NCI-H1417 treated with DMSO at 0.1 percent for 48 hours (cell line): ENCODE measurements at regions not wholly inside any gene's neighbourhood (a gene's known extent, or its start where the extent isn't known, plus 50 kb on each side); places are given as distances from the start of the nearest gene placed in this dataset.

Source experiments
- DNase-seq: peaks from one replicate; lab custom pipeline; 2025; lab: John Stamatoyannopoulos, UW

GRCh38 chr11:127733552-127733951, 733.0 kb upstream of the KIRREL3 start:
- peak; percentile 19 for DNase-seq

DNA sequence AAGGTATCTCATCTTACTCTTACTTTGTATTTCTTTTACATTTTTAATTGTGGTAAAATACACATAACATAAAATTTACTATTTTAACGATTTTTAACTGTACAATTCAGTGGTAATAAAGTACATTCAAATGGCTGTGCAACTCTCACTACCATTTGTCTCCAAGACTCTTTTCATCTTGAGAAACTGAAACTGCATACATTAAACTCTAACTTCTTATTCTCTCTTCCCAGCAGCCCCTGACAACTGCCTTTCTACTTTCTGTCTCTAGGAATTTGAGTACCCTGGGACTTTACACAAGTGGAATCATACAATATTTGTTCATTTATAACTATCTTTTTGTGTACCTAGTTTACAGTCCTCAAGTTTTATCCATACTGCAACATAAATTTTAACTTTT, 725.8 kb upstream of the KIRREL3 start:
- DNase-seq = no peak

DNA sequence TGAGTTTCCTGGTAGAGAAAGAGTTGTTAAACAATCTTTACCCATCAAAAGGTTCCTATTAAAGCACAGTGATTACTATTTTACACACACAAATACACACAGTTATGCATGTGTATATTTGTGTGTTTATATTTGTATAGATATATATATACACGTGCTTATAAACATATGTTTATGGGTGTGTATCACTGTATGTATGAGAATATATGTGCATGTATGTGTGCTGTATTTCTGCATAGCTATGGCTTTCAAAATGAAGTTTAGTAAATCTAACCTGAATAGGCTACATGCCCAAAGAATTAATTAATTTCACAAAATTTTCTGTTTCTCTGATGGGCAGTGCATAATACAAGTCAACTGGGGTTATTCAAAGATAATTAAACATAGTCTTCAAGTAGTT, 723.1 kb upstream of the KIRREL3 start:
- DNase-seq = no peak

DNA sequence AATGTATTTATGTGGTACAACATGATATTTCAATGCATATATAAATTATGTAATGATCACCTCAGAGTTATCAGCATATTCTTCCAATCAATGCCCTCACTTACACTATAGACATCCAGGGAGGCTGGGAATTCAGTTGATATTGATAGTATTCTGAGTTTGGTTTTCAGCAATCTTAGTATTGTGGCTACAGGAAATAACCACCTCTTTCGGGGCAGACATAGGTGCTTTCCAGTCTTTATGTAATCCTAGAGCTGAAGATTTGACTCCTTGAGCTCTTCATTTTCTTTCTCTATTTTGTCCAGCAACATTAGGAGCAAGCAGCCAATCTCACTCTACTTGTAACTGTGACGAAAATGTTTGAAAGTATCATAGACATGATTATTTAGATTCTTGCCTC, 712.7 kb upstream of the KIRREL3 start:
- no peak for DNase-seq

DNA sequence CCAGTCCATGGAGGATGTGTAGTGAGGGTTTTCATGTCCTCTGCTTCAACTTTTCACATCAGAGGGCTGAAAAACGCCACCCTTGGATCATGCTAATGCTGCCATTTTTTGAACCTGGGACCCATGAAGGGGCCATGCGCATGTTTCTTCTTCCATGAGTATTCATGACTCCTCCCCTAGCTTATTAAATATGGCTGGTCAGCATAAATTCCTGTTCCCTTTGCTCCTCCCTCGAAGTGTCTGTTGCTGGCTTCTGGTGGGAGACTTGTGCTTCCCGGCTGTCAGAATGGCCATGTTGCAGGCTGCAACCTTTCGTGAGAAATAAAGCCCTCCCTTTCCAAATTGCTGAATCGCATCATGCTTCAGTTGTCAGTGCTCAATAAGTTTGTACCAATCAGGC, 711.2 kb upstream of the KIRREL3 start:
- no peak for DNase-seq

GRCh38 chr11:127710831-127711230, 710.3 kb upstream of the KIRREL3 start:
- DNase-seq = no peak

GRCh38 chr11:127709960-127710359, 709.4 kb upstream of the KIRREL3 start:
- DNase-seq = no peak

DNA sequence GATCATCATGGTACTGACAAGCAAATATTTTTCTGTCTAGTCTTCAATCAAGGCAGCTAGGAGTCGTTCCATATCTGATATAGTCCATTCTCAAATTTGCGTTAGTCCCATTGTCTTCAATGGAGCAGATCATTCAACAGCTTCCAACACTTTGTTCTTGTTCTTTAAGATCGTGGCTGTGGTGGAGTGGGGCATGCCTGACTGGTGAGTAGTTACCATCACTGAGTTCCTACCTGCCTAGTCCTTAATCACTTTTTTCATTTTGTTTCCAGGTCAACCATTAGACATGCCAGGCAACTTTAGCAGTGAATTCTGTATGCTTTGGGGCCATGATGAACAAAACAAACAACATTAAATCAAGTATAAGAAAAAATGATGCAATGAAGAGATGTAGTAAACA, 693.1 kb upstream of the KIRREL3 start:
- no peak for DNase-seq

GRCh38 chr11:127683321-127683720, 682.8 kb upstream of the KIRREL3 start:
- no peak for DNase-seq

- no peak for DNase-seq
These were observed 679.4 kb upstream of the KIRREL3 start for GRCh38 chr11:127679816-127680545.

- no peak for DNase-seq
These were observed 678.1 kb upstream of the KIRREL3 start for GRCh38 chr11:127678631-127679030.

DNA sequence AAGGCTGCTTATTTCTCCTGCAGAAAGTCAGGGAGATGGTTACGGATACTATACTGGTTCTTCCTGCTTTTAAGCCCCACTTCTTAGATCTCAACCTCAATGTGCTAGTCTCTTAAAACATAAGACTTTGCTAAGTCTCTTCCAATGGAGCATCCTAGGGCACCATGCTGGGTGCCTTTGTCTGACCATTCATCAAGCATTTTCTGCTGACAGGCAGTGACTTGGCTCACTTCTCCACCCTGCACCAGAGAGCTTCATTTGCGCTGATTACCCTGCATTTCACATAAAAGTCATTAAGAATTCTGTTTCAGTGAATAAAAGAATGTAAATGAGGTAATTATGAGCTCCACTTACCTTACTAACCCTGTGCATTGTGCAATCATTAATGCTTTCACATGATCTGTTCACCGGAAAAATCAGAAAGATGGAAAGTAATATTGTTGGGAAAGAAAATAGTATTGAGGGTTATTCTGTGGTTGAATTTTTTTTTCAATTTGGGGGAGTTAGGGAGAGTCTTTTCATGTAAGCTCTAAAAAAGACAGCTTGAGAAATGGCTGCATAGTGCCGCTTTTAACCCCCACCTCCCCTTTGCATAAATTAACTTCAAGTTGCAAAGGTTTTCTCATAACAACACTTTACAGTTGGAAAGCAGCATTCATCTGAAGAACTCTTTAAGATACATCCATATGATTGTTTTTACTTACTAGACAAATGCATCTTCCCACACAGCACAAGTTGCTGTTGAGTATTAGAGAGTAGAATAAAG, 677.3 kb upstream of the KIRREL3 start:
- DNase-seq = no peak

- no peak for DNase-seq
These were observed 675.0 kb upstream of the KIRREL3 start for GRCh38 chr11:127675581-127675980.

DNA sequence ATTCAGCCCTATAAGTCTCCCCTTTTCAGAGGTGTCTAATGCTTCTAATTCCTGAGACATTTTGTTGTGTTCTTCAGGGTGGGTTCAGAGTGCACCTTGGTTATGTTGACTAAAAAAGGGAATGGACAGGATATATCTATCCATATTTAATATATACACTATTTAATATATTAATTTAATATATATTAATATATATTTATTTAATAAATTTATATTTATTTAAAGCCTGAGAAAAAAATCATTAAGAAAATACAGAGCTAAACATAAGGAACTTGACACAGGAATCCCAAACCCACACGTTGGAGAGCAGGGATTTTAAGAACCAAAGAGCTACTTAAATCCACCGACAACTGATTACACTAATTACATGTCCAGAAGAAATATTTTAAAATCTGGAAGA, 674.2 kb upstream of the KIRREL3 start:
- DNase-seq = no peak

- DNase-seq = no peak
These were observed 670.0 kb upstream of the KIRREL3 start for GRCh38 chr11:127670374-127671119.

DNA sequence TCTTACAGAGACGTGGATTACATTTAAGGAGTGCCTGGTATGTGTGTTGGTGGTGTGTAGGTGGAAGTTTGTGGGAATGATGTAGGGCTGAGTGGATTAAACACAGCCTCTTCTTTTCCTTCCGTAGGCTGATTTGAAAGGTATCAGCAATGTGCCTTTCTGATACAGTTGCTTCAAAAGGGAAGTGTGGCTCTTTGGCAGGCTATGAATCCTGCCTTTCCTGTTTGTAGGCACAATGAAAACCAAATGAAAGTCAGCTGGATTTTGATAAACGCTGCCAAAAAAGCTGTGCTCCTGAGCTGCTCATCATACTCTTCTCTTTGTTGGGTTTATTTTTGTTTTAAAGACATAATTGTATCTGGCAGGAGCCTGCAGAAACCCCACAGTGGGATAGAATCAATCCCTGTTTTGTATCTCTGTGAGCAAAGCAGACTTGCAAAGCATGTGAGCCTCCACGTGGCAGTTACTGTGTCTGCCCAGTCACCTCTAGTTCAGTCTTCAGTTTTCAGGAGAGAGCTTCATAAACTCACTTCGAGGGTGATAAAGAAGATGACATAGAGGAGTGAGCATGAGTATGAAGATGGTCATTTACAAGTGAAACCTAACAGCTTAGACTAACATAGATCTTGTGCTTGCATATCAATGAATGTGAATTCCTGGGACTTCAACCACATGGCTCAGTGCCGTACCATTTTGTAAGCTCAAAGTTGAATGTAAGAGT, 655.7 kb upstream of the KIRREL3 start:
- DNase-seq = no peak

DNA sequence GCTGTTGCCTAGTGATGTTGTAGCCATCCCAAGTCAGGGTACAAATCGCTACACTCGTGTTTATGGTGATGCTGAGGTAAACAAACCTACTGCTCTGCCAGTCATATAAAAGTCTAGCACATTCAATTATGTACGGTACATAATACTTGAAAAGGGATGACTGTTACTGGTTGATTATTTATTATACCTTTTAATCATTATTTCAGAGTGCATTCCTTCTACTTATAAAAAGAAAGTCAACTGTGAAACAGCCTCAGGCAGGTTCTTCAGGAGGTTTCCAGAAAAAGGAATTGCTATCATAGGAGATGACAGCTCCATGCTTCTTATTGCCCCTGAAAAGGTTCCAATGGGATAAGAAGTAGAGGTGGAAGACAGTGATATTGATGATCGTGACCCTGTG, 652.5 kb upstream of the KIRREL3 start:
- DNase-seq = no peak

- no peak for DNase-seq
These were observed 651.3 kb upstream of the KIRREL3 start for GRCh38 chr11:127651888-127652221.

DNA sequence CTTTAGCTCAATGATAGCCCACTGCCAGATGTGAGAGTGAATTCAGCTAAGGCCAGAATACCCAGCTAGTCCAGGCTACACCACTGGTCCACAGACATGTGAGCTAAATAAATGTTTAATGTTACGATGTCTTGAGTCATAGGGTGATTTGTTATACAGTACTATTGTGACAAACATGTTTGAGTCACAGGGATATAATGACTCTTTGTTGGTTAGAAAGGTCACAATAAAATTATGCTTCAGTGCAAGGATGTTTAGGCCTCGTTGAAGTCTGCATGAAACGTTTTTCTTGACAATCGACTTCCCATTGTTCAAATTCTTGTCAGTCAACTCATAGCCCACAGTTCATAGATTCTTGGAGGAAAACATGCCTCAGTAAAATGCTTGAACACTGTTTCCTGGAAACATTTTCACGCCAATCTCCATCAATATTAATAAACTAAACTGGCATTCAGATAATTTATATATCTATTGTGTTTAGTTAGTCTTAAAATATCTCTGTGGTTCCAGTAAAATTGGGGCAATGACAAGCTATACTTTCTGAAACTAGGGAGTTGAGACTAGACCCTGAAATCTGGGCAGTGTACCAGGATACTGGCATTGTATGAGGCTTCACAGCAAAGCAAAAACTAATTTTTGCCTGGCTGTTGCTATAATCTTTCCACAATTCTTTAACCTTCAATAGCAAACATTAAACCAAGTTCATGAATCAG, 650.8 kb upstream of the KIRREL3 start:
- DNase-seq = no peak

DNA sequence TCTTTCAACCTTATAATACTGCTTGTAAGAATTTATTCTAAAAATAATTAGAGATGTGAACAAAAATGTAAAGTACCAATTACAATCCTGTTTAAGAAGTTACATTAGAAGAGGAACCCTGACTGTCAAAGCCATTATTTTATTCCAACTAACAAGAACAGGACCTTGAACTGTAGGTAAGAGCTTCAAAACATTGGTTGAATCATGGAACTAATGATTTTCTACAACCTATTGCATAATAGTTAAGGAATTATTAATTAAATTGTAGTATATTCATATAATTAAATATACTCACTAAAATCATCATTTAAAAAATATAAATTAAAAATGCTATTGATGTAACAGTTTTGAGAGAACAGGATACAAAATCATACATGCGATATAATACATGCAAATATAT, 649.4 kb upstream of the KIRREL3 start:
- DNase-seq = no peak

- DNase-seq = no peak
These were observed 648.5 kb upstream of the KIRREL3 start for GRCh38 chr11:127649071-127649470.

DNA sequence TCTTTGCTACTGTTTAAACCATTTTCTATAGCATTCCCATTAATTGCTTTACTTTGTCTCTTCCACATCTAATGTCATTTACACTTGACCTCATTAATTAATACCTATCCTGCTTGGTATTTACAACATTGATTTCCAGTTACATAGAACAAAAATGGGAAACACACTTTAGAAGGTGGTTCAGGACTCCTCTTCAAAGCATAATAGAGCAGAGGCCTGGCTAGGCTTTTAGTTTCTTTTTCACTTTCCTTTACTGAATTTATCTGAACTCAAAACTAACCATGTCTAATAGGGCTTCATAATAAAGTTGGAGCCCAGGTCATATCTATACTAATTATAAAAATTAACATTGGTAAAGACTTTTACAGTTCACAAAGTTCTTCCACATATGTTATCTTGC, 648.0 kb upstream of the KIRREL3 start:
- DNase-seq = no peak
